K562 (cell line): ENCODE measurements at regions not wholly inside any gene's neighbourhood (a gene's known extent, or its start where the extent isn't known, plus 50 kb on each side); places are given as distances from the start of the nearest gene placed in this dataset.

Source experiments
- CTBP1 ChIP-seq: fragments of 450-650 bp; IDR thresholded peaks from 2 replicates; pipeline ENCODE4 v1.6.1; 2016; ENCODE audit warnings: borderline replicate concordance
- ELF4 ChIP-seq: fragments of 450-650 bp; formaldehyde crosslinking; IDR thresholded peaks from 2 replicates; pipeline ENCODE4 v1.4.0; 2022; ENCODE audit warnings: missing genetic modification characterization
- HDAC1 ChIP-seq, 2 experiments: fragments of 450-650 bp; IDR thresholded peaks; 2 replicates each; pipeline ENCODE4 v1.6.1; 2016 to 2017; ENCODE audit warnings: inconsistent platforms in 1 of 2, mild to moderate bottlenecking in 1 of 2, moderate library complexity in 1 of 2
- HMG20B ChIP-seq: fragments of 250-450 bp; sonication (Bioruptor Pico); IDR thresholded peaks from 2 replicates; pipeline ENCODE4 v1.5.0; 2021; ENCODE audit warnings: mild to moderate bottlenecking
- ILK ChIP-seq: fragments of 450-650 bp; IDR thresholded peaks from 2 replicates; pipeline ENCODE4 v1.6.1; 2016; ENCODE audit warnings: missing genetic modification characterization, low read depth, mild to moderate bottlenecking, missing compliant biosample characterization, moderate library complexity, borderline replicate concordance
- NR4A1 ChIP-seq, 2 experiments: fragments of 250-450 bp in 1 of 2; fragments of 450-650 bp in 1 of 2; sonication (Bioruptor Pico) in 1 of 2; IDR thresholded peaks; 2 replicates each; pipeline versions ENCODE4 v1.4.0 to v1.6.1; 2016 to 2020; ENCODE audit warnings: mild to moderate bottlenecking in 2 of 2, missing compliant biosample characterization in 1 of 2, missing genetic modification characterization in 1 of 2, moderate library complexity in 1 of 2
- RNF2 ChIP-seq: sonication (generic); IDR thresholded peaks from 2 replicates; pipeline ENCODE4 v1.6.1; 2016
- TAF1 ChIP-seq: IDR thresholded peaks from 2 replicates; pipeline ENCODE4 v1.6.1; 2011; ENCODE audit warnings: mild to moderate bottlenecking, low read length, moderate library complexity; ENCODE audit not compliant: insufficient read depth, control insufficient read depth, severe bottlenecking; ENCODE audit errors: extremely low read depth
- ZNF146 ChIP-seq: IDR thresholded peaks from one replicate; pipeline ENCODE4 v1.6.1; 2018; ENCODE audit warnings: missing compliant biosample characterization; ENCODE audit not compliant: unreplicated experiment
- ZNF232 ChIP-seq: sonication (generic); formaldehyde crosslinking; IDR thresholded peaks from 2 replicates; pipeline ENCODE4 v1.8.0; 2022; ENCODE audit warnings: mild to moderate bottlenecking, missing genetic modification reagents
- ZNF766 ChIP-seq: fragments of 200-800 bp; sonication (Bioruptor generic); conservative IDR thresholded peaks from 2 replicates; pipeline ENCODE4 v1.6.1; 2016; ENCODE audit warnings: missing genetic modification characterization, missing compliant biosample characterization
- TF ChIP-seq, protein P1 (sequence below): sonication (generic); formaldehyde crosslinking; IDR thresholded peaks from 2 replicates; pipeline ENCODE4 v1.4.0; 2020; ENCODE audit warnings: mild to moderate bottlenecking, missing genetic modification reagents
- TF ChIP-seq, protein P2 (sequence below), 3 experiments: IDR thresholded peaks in 2 of 3; conservative IDR thresholded peaks in 1 of 3; 2 replicates each; pipeline ENCODE4 v1.5.1; 2011 to 2012; ENCODE audit warnings: low read length in 3 of 3, mild to moderate bottlenecking in 3 of 3, control low read depth in 2 of 3, improper control_type of control experiment in 1 of 3, inconsistent platforms in 1 of 3, low read depth in 1 of 3, mixed read lengths in 1 of 3, moderate library complexity in 1 of 3; ENCODE audit not compliant: insufficient read depth in 2 of 3
- TF ChIP-seq, protein P3 (sequence below): sonication (generic); formaldehyde crosslinking; IDR thresholded peaks from 2 replicates; pipeline ENCODE4 v1.8.1; 2022; ENCODE audit warnings: missing genetic modification reagents

DNA sequence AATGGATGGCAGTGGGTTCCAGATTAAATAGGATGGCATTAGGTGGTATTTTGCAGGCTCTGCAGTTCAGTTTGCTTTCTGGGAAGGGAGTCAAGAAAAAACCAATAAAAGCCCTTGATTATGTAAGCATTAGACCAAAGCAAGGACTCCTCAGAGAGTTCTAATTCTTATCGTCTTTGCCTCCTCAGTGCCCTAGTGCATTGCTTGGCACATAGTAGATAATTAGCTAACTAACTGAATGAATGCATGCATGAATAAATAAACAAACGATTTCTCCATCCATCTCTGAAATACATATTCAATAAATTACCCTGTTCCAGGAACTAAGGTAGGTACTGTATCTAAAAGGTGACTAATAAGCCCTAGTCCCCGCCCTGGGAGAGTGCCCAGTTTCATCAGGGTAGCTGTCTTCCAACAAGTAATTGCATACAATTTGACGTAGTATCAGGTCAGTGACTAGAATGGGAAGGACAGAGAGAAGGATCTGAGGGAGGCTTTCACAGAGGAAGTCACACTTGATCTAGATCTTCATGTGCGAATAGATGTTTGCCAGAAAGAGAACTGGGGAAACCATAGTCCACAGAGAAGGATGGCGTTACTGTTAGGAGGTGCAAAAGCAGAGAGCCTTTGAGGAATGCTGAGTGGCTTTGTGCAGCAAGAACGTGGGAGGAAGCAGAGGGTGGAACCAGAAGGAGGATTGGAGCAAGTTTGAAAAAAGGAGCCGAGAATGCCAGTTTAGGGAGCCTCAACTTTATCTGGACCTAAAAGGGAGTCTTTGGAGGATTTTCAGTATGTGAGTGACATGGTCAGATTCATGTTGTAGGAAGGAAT, 111.4 kb downstream of the TBX19 start:
- TF ChIP-seq, protein P1, sequence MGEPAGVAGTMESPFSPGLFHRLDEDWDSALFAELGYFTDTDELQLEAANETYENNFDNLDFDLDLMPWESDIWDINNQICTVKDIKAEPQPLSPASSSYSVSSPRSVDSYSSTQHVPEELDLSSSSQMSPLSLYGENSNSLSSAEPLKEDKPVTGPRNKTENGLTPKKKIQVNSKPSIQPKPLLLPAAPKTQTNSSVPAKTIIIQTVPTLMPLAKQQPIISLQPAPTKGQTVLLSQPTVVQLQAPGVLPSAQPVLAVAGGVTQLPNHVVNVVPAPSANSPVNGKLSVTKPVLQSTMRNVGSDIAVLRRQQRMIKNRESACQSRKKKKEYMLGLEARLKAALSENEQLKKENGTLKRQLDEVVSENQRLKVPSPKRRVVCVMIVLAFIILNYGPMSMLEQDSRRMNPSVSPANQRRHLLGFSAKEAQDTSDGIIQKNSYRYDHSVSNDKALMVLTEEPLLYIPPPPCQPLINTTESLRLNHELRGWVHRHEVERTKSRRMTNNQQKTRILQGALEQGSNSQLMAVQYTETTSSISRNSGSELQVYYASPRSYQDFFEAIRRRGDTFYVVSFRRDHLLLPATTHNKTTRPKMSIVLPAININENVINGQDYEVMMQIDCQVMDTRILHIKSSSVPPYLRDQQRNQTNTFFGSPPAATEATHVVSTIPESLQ (CRISPR knock-in tag): no peak
- TF ChIP-seq NR4A1 (CRISPR knock-in tag; IDR thresholded peaks at IDR 0.05) (no peak), NR4A1 (tag; IDR thresholded peaks at IDR 0.05) (no peak), HDAC1 (IDR thresholded peaks at IDR 0.05) (no peak), TAF1 (no peak), ZNF146 (no peak), ELF4 (CRISPR knock-in tag) (no peak), RNF2 (no peak), ZNF766 (CRISPR knock-in tag) (no peak), CTBP1 (no peak), HMG20B (CRISPR knock-in tag) (no peak), ZNF232 (CRISPR knock-in tag) (no peak), ILK (tag) (no peak)
- TF ChIP-seq, protein P2, sequence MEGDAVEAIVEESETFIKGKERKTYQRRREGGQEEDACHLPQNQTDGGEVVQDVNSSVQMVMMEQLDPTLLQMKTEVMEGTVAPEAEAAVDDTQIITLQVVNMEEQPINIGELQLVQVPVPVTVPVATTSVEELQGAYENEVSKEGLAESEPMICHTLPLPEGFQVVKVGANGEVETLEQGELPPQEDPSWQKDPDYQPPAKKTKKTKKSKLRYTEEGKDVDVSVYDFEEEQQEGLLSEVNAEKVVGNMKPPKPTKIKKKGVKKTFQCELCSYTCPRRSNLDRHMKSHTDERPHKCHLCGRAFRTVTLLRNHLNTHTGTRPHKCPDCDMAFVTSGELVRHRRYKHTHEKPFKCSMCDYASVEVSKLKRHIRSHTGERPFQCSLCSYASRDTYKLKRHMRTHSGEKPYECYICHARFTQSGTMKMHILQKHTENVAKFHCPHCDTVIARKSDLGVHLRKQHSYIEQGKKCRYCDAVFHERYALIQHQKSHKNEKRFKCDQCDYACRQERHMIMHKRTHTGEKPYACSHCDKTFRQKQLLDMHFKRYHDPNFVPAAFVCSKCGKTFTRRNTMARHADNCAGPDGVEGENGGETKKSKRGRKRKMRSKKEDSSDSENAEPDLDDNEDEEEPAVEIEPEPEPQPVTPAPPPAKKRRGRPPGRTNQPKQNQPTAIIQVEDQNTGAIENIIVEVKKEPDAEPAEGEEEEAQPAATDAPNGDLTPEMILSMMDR (IDR thresholded peaks at IDR 0.05 in 2 of 3, conservative IDR thresholded peaks at IDR 0.05 in 1 of 3; ENCODE audit: insufficient read depth in 2 of 3, low read depth in 1 of 3, low read length in 3 of 3): no peak
- TF ChIP-seq, protein P3, sequence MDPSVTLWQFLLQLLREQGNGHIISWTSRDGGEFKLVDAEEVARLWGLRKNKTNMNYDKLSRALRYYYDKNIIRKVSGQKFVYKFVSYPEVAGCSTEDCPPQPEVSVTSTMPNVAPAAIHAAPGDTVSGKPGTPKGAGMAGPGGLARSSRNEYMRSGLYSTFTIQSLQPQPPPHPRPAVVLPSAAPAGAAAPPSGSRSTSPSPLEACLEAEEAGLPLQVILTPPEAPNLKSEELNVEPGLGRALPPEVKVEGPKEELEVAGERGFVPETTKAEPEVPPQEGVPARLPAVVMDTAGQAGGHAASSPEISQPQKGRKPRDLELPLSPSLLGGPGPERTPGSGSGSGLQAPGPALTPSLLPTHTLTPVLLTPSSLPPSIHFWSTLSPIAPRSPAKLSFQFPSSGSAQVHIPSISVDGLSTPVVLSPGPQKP (CRISPR knock-in tag): no peak
